HEK293T (cell line): ENCODE measurements at regions not wholly inside any gene's neighbourhood (a gene's known extent, or its start where the extent isn't known, plus 50 kb on each side); places are given as distances from the start of the nearest gene placed in this dataset.

Source experiments
- BHLHE40 ChIP-seq: fragments of 450-650 bp; IDR thresholded peaks from 2 replicates; pipeline ENCODE4 v1.6.1; 2016; ENCODE audit warnings: mild to moderate bottlenecking, moderate library complexity, borderline replicate concordance
- FOXA1 ChIP-seq: fragments of 450-650 bp; IDR thresholded peaks from 2 replicates; pipeline ENCODE4 v1.6.1; 2016; ENCODE audit warnings: mild to moderate bottlenecking
- FOXM1 ChIP-seq: fragments of 450-650 bp; IDR thresholded peaks from 2 replicates; pipeline ENCODE4 v1.6.1; 2017; ENCODE audit warnings: mild to moderate bottlenecking, borderline replicate concordance
- SP1 ChIP-seq: fragments of 450-650 bp; IDR thresholded peaks from 2 replicates; pipeline ENCODE4 v1.6.1; 2017
- TARDBP ChIP-seq: fragments of 450-650 bp; IDR thresholded peaks from 2 replicates; pipeline ENCODE4 v1.6.1; 2016

- no peak for TF ChIP-seq TARDBP
- no peak for TF ChIP-seq SP1
- no peak for TF ChIP-seq FOXM1
- TF ChIP-seq BHLHE40 = no peak
- no peak for TF ChIP-seq FOXA1
Observed at GRCh38 chrX:10064736-10065135, 92.0 kb upstream of the CLCN4 start.
